Stimulated activated CD8-positive, alpha-beta memory T cell treated with anti-CD3 and anti-CD28 coated beads, Interleukin-7, amount 100 ng/mL, for 48 hours (primary cell): ENCODE measurements at regions not wholly inside any gene's neighbourhood (a gene's known extent, or its start where the extent isn't known, plus 50 kb on each side); places are given as distances from the start of the nearest gene placed in this dataset.

Source experiments
- DNase-seq, 2 donors: peaks; one replicate each; pipeline ENCODE4 v3.0.0-alpha.2; 2020; ENCODE audit warnings: low read depth in 1 of 2; ENCODE audit errors: extremely low read depth in 1 of 2

DNA sequence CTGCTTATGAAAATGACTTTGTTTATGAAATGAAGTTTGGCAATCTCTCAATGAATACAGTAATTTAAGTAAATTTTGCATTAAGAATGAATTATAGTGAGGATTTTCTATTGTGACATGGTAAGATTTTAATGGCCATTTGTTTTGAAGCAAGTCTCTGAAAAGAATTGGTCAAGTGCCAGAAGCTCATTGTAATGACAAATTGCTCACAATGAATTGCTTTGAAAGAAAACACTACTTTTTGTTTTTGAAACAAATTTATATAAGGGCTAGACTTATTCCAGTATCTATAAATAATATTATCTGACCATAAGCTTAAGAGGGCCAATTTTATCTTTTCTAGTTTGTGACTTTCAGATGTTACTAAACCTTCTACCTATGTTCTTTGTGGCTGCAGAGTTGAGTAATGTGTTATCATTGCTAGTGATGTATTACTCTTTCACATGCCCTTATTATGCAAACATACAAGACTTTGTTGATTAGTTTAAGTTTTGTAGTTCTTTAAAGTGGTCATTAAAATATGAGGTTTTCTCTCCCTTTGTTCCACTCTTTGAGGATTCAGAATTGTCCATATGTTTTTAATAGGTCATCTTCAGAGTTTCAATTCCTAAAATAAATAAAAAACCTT lies 93.0 kb upstream of the ZNF608 start:
- DNase-seq = no peak

GRCh38 chr5:124841829-124842712 lies 95.6 kb upstream of the ZNF608 start:
- DNase-seq = no peak

GRCh38 chr5:124842725-124843595 lies 96.5 kb upstream of the ZNF608 start:
- DNase-seq = no peak

DNA sequence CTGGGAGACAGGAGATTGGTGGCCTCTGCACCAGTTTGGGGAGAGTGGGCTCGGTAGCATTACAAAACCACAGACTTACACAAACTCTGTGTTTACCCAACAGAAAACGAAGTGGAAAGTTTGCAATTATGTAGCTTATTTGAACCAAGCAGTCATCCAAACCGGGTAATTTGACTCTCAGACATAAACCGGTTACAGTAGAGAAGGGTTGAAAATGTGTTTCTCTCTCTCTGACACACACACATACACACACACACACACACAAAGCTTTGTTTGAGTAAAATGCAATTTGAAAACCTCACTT lies 97.1 kb upstream of the ZNF608 start:
- DNase-seq = no peak

DNA sequence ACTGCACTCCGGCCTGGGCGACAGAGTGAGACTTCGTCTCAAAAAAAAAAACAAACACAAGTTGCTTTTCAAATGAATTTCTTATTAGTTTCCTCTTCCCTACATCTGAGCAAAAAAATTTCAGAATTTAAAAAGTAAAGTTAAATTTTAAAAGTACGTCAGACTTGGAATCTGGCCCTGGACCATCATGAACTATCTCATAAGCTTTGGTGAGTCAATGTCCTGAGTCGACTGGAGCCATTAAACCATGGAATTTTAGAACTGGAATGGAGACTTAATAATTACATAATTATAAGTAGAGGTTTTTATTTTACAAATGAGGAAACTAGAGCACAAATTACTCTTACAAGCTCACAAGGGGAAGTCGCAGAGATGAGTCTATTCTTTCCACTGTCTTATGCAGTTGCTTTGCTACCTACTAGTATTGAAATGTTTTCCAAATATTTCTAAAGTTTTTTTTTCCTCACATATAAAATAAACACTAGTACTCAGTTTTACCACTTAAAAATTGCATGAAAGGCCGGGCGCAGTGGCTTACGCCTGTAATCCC lies 98.0 kb upstream of the ZNF608 start:
- no peak for DNase-seq

GRCh38 chr5:124847907-124848306 lies 101.5 kb upstream of the ZNF608 start:
- DNase-seq = no peak

DNA sequence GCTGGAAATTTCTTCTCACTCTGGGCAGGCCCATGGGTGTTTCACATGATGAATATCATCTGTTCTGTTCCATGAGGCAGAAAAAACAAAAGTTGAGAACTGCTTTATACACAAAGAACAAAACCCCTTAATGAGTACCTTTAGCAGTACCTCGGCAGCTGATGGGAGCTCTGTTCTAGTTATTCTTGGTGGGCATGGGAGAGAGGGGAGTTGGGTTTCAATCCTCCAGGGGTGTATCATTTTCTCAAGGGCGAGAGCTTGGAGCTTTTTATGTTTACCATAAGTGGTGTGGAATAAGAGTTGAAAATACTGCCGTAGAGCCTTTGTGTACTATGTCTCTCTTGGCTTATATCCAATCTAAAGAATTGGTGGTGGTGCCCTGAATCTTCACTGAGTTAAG lies 103.3 kb upstream of the ZNF608 start:
- no peak for DNase-seq

GRCh38 chr5:124856726-124857125 lies 110.3 kb upstream of the ZNF608 start:
- no peak for DNase-seq

DNA sequence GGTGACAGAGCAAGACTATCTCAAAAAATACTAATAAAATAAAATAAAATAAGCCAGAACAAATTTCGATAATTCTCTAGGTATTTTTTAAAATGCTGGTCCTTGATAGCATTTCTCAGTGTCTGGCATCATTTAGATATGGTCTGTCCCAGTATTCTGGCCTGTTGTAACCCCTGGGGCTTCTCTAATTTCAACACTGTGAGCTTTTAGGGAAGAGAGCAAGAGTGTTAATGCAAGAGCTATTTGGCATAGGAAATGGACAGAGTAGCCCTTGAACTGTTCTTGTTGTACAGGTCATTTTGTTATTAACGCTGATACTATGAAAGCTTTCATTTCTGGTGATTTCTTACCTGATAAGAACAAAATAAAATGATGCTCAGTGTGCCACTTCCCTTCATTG lies 112.2 kb upstream of the ZNF608 start:
- DNase-seq = no peak

DNA sequence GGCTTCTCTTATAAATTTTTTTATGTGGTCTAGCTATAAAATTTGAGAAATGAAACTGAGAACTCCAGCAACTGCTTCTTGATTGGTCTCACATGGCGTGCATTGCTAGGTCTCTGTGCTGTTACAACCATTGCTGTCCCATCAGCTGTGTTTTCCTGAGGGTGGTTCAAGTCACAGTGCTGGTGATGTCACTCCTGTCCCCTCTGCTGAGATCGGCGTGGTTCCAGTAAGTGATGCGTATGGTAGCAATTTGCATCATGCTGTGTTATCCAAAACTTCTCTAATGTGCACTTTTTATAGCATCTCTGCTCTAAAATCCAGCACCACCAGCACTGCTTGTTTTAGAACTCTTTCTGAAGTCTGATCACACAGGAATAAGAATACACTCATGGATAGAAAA lies 112.6 kb upstream of the ZNF608 start:
- no peak for DNase-seq

- DNase-seq = no peak
These were observed 113.3 kb upstream of the ZNF608 start for GRCh38 chr5:124859556-124860290.

DNA sequence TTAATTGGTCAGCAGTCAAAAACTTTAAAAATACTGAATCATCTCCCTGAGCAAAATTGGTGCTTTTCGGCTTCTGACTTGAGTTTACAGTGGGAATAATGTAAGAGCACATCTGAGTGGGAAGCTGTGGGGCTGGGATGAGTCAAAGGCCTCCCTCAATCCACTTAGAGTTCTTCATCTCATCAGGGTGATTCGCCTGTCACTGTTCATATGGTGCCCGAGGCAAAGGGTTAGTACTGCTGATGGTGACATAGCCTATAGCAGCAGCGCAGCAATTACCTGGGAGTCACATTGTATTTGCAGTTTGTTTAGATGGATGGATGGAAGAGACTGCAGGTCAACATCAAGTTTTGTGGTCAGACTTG lies 113.8 kb upstream of the ZNF608 start:
- DNase-seq = no peak

DNA sequence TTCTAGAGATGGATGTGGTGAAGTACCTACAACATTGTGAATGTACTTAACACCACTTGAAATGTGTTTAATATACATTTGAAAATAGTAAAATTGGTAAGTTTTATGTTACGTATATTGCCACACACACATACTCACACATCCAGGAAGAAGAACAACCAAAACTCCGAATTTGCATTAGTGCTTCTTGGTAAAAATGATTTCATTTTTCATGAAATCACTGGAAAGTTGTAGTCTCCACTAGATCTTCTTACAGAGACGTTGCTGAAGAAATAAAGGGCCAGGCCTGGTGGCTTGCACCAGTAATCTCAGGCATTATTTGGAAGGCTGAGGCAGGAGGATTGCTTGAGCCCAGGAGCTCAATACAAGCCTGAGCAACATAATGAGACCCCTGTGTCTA lies 118.6 kb upstream of the ZNF608 start:
- DNase-seq = no peak

DNA sequence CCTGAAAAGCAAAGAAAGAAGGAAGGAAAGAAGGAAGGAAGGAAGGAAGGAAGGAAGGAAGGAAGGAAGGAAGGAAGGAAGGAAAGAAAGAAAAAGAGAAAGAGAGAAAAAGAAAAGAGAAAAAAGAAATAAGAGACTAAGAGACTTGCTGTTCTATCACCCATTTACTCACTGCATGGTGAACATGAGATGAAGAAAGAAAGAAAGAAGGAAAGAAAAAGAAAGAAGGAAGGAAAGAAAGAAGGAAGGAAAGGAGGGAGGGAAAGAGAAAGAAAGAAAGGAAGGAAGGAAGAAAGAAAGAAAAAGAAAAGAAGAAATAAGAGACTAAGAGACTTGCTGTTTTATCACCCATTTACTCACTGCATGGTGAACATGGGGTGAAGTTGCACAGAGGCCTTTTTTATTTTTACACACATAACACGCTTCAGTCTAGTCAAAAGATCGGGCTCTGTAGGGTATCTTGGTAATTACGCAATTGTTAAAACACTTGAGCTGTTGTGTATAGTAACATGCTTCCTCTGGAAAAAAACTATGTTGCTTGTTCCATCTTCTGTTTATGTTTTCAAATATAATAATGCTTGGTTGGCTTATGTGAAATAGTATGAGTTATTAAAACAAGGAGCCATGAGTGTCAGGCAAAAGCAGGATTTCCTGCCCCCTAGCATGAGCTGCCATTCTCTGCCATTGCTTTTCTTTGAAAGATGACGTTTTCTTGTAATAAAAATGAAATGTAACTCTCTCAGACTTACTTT lies 119.3 kb upstream of the ZNF608 start:
- no peak for DNase-seq

DNA sequence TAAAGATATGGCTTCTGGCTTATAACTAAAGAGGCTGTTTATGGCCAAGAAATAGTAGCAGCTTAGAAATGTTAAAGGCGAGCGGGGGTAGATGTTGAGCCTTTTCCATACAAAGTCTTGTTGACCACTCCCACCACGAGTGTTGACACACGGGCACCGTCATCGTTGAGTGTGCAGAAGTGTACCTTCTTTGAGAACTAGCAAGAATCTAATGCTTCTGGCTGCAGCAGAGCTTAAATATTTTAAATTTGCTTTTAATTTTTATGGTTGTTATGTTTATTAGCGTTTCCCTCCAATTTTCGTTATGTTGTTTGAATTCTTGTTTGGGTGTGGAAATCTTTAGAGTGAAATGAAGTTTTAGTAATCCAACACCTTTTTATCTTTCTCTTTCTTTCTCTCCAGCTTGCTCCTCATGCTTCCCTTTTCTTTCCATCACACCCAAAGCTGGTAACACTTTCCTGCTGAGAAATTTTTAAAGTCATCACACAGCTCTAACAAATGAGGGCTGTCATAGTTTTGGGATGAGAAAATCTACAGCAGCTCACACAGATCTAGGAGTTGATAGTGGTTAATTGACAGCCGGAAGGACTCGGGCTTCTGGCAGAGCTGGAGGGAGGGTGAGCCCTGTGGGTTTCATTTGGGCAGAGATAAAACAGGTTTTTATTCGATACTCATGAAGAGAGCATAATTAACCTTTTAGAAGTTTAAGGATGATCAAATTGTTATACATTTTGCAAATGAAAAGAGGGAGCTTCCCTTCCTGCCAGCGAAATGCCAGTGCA lies 120.1 kb upstream of the ZNF608 start:
- no peak for DNase-seq

GRCh38 chr5:124867137-124867704 lies 120.8 kb upstream of the ZNF608 start:
- DNase-seq = no peak

- DNase-seq = no peak
These were observed 122.2 kb upstream of the ZNF608 start for GRCh38 chr5:124868676-124869075.

DNA sequence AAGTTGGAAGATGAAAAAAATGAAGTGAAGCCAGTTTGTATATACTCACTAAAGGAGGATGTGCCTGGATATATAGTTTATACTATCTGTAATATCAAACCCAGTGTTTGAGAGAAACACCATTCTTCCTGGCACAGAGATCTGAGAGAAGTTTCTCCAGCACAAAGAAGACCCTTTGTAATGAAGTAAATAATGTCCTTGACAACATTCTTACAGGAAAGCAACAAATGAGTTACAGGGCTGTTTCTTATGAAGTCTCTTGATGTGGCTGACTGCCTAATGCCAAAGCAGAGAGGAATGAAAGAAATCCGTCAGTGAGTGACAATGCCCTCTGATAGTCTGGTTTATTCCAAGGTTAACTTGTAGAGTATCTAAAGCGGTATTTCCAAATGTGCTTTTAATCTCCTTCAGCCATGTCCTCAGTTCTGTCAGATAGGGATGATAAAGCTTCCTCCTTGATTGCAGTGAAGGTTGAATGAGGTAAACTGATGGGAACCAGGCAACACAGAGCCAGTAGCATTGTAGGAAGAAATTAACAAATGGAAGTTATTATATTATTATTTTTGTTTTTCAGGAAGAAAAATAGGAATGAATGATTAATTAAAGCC lies 123.1 kb upstream of the ZNF608 start:
- no peak for DNase-seq

DNA sequence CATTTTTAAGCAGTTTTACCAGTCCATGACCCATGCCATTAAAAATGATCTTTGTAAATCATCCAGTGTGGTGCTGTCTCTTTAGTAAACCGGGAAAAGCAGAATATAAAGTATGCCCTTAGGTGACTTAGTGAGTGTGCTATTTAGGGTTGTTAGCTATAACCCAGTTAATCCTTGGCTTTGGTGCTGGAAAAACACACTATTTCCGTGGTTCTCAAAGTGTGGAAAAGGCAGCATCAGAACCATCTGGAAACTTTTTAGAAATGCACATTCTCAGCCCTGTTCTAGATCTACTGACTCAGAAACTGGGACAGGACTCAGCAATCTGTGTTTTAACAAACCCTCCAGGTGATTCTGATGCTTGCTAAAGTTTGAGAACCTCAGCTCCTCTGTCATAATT lies 123.6 kb upstream of the ZNF608 start:
- DNase-seq = no peak
